ENCODE measurements at regions not wholly inside any gene's neighbourhood (a gene's known extent, or its start where the extent isn't known, plus 50 kb on each side); places are given as distances from the start of the nearest gene placed in this dataset.

- no peak for TF ChIP-seq ZBTB7A (IDR thresholded peaks at IDR 0.05; ENCODE audit: low read depth)
- TF ChIP-seq REST (IDR thresholded peaks at IDR 0.05; ENCODE audit: low read depth), result no peak
- no peak for TF ChIP-seq EP300 (IDR thresholded peaks at IDR 0.05; ENCODE audit: borderline replicate concordance)
- TF ChIP-seq TCF12 (IDR thresholded peaks at IDR 0.05; ENCODE audit: low read depth), result no peak
Observed at GRCh38 chr12:115722181-115722580, 555.3 kb downstream of the MED13L start.
